Neural progenitor cell (in vitro differentiated cells): ENCODE measurements at regions not wholly inside any gene's neighbourhood (a gene's known extent, or its start where the extent isn't known, plus 50 kb on each side); places are given as distances from the start of the nearest gene placed in this dataset.
A peak's percentile ranks its signal among the peaks of the same experiment; 100 is the strongest.

Experiments
- DNase-seq: peaks from one replicate; pipeline ENCODE4 v3.0.0-alpha.2; 2016; ENCODE audit warnings: low spot score
- H2AFZ ChIP-seq: fragments of 200-600 bp; sonication (generic); replicated peaks from 2 replicates; pipeline ENCODE4 v1.6.1; 2016; ENCODE audit warnings: antibody characterized with exemption
- H3F3A ChIP-seq: fragments of 200-600 bp; sonication (generic); 2 replicates; pipeline ENCODE4 v1.6.1; 2016; ENCODE audit warnings: antibody characterized with exemption, low read depth
- H3K27ac ChIP-seq: fragments of 200-600 bp; sonication (generic); 2 replicates; pipeline ENCODE4 v1.5.1; 2016; ENCODE audit warnings: mild to moderate bottlenecking
- H3K27me3 ChIP-seq: fragments of 200-600 bp; sonication (generic); 2 replicates; pipeline ENCODE4 v1.6.1; 2016; ENCODE audit warnings: mild to moderate bottlenecking, moderate library complexity
- H3K36me3 ChIP-seq: fragments of 200-600 bp; sonication (generic); 2 replicates; pipeline ENCODE4 v1.5.1; 2016
- H3K4me1 ChIP-seq: fragments of 200-600 bp; sonication (generic); 2 replicates; pipeline ENCODE4 v1.6.1; 2016; ENCODE audit warnings: mixed run types
- H3K4me2 ChIP-seq: fragments of 200-600 bp; sonication (generic); 2 replicates; pipeline ENCODE4 v1.6.1; 2016
- H3K4me3 ChIP-seq: fragments of 200-600 bp; sonication (generic); 2 replicates; pipeline ENCODE4 v1.5.1; 2016
- H3K79me2 ChIP-seq: fragments of 200-600 bp; sonication (generic); 2 replicates; pipeline ENCODE4 v1.6.1; 2016; ENCODE audit warnings: low read depth
- H3K9ac ChIP-seq: fragments of 200-600 bp; sonication (generic); 2 replicates; pipeline ENCODE4 v1.6.1; 2016
- H3K9me3 ChIP-seq: fragments of 200-600 bp; sonication (generic); 2 replicates; pipeline ENCODE4 v1.5.1; 2016; ENCODE audit warnings: low read depth
- H4K20me1 ChIP-seq: fragments of 200-600 bp; sonication (generic); 2 replicates; pipeline ENCODE4 v1.6.1; 2016; ENCODE audit warnings: low read depth
- H3K27ac Mint-ChIP-seq: 3 replicates; pipeline ENCODE4 v1.8.0; 2021; ENCODE audit warnings: mixed read lengths
- H3K27me3 Mint-ChIP-seq: 2 replicates; pipeline ENCODE4 v1.8.0; 2022; ENCODE audit warnings: low read depth, mild to moderate bottlenecking, inconsistent platforms, moderate library complexity, mixed read lengths; ENCODE audit not compliant: insufficient read depth
- H3K36me3 Mint-ChIP-seq: 3 replicates; pipeline ENCODE4 v1.8.0; 2021; ENCODE audit warnings: mixed read lengths
- H3K4me1 Mint-ChIP-seq: 3 replicates; pipeline ENCODE4 v1.8.0; 2021; ENCODE audit warnings: mixed read lengths
- H3K4me3 Mint-ChIP-seq: 3 replicates; pipeline ENCODE4 v1.8.0; 2021; ENCODE audit warnings: mild to moderate bottlenecking, moderate library complexity, mixed read lengths
- H3K9me3 Mint-ChIP-seq: 3 replicates; pipeline ENCODE4 v1.8.0; 2020; ENCODE audit warnings: mixed read lengths
- CTCF ChIP-seq: fragments of 200-600 bp; sonication (generic); IDR thresholded peaks from 2 replicates; pipeline ENCODE4 v1.5.1; 2017; ENCODE audit warnings: antibody characterized with exemption, mild to moderate bottlenecking
- EZH2 ChIP-seq: fragments of 200-600 bp; sonication (generic); IDR thresholded peaks from 2 replicates; pipeline ENCODE4 v1.6.1; 2017; ENCODE audit warnings: antibody characterized with exemption, mild to moderate bottlenecking, moderate library complexity
- EZH2phosphoT487 ChIP-seq: fragments of 200-600 bp; sonication (generic); IDR thresholded peaks from 2 replicates; pipeline ENCODE4 v1.6.1; 2017; ENCODE audit warnings: antibody characterized with exemption

- H3K36me3 ChIP-seq: no peaks in the 10 kb centered on the region
- Mint-ChIP-seq H3K27ac (peak overlapping the region; percentile 81), H3K4me3 (peak overlapping the region; percentile 39), H3K9me3 (peaks cover 8% of the 10 kb centered on the region), H3K36me3 (no peaks in the 10 kb centered on the region), H3K27me3 (peaks cover 6% of the 10 kb centered on the region), H3K4me1 (peaks cover 24% of the 10 kb centered on the region)
- DNase-seq: peak; percentile 58
- peaks cover 19% of the 10 kb centered on the region for H3K4me1 ChIP-seq
- no peaks in the 10 kb centered on the region for H3K9me3 ChIP-seq
- TF ChIP-seq CTCF (no peak), EZH2phosphoT487 (no peak), EZH2 (no peak)
- H3K27me3 ChIP-seq: no peaks in the 10 kb centered on the region
- no peaks in the 10 kb centered on the region for H4K20me1 ChIP-seq
- peak overlapping the region; percentile 59 for H3K4me2 ChIP-seq
- H3K9ac ChIP-seq: no peak overlapping the region
- H2AFZ ChIP-seq: peak overlapping the region; percentile 80
- H3K27ac ChIP-seq: no peak overlapping the region
- no peak overlapping the region for H3K4me3 ChIP-seq
- no peaks in the 10 kb centered on the region for H3K79me2 ChIP-seq
- peaks cover 17% of the 10 kb centered on the region for H3F3A ChIP-seq
Observed at GRCh38 chr12:113735131-113735530, 231.0 kb downstream of the RBM19 start.

GRCh38 chr12:113734503-113734902 is 231.6 kb downstream of the RBM19 start:
- Histone ChIP-seq H4K20me1 (no peaks in the 10 kb centered on the region), H3K4me2 (no peak overlapping the region), H2AFZ (no peak overlapping the region), H3K27me3 (no peaks in the 10 kb centered on the region), H3F3A (peaks cover 17% of the 10 kb centered on the region), H3K79me2 (no peaks in the 10 kb centered on the region), H3K4me3 (no peak overlapping the region), H3K9me3 (no peaks in the 10 kb centered on the region), H3K36me3 (no peaks in the 10 kb centered on the region), H3K27ac (no peak overlapping the region), H3K4me1 (peaks cover 19% of the 10 kb centered on the region), H3K9ac (no peak overlapping the region)
- TF ChIP-seq EZH2: no peak
- no peak for TF ChIP-seq EZH2phosphoT487
- TF ChIP-seq CTCF: no peak
- Mint-ChIP-seq H3K27ac (no peak overlapping the region), H3K4me3 (no peak overlapping the region), H3K4me1 (peaks cover 24% of the 10 kb centered on the region), H3K27me3 (peaks cover 8% of the 10 kb centered on the region), H3K36me3 (no peaks in the 10 kb centered on the region), H3K9me3 (peaks cover 8% of the 10 kb centered on the region)
- DNase-seq: no peak

DNA sequence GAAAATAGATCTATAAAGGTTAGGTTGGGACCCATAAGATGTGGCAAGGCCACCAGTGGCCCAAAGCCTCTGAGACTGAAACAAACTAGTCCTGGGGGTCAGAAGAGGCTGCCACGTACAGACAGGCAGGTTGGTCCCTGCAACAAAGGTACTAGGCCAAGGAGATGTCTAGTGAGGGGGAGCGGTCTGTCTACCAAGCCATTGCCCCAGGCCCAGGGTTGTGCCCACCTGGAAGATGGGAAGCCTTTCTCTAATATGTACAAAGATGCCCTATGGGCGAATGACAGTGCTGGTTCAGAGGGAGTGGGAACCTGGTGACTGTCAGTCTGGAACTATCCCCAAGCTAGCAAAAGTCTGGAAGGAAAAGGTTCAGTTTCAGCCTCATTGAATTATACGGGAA is 233.2 kb downstream of the RBM19 start:
- H3K4me2 ChIP-seq: no peak overlapping the region
- H4K20me1 ChIP-seq: no peaks in the 10 kb centered on the region
- Mint-ChIP-seq H3K36me3 (no peaks in the 10 kb centered on the region), H3K9me3 (no peaks in the 10 kb centered on the region), H3K27ac (no peak overlapping the region), H3K4me1 (peaks cover 27% of the 10 kb centered on the region), H3K4me3 (no peak overlapping the region), H3K27me3 (peaks cover 12% of the 10 kb centered on the region)
- DNase-seq: no peak
- peaks cover 17% of the 10 kb centered on the region for H3F3A ChIP-seq
- no peak overlapping the region for H3K9ac ChIP-seq
- peaks cover 19% of the 10 kb centered on the region for H3K4me1 ChIP-seq
- H3K4me3 ChIP-seq: no peak overlapping the region
- H3K27ac ChIP-seq: no peak overlapping the region
- H3K9me3 ChIP-seq: no peaks in the 10 kb centered on the region
- H3K36me3 ChIP-seq: no peaks in the 10 kb centered on the region
- no peak overlapping the region for H2AFZ ChIP-seq
- H3K27me3 ChIP-seq: no peaks in the 10 kb centered on the region
- no peak for TF ChIP-seq EZH2
- TF ChIP-seq CTCF: no peak
- no peak for TF ChIP-seq EZH2phosphoT487
- no peaks in the 10 kb centered on the region for H3K79me2 ChIP-seq
